GM18951 (cell line): ENCODE measurements at regions not wholly inside any gene's neighbourhood (a gene's known extent, or its start where the extent isn't known, plus 50 kb on each side); places are given as distances from the start of the nearest gene placed in this dataset.

Source experiments
- POLR2A ChIP-seq: IDR thresholded peaks from 4 replicates; pipeline ENCODE4 v1.6.1; 2011; ENCODE audit warnings: mild to moderate bottlenecking; ENCODE audit not compliant: insufficient read length, insufficient read depth; ENCODE audit errors: extremely low read depth
- in situ Hi-C: fragments of 300-500 bp; cut with MboI; formaldehyde crosslinking; loops from one replicate; pipeline ENCODE4 v1.12.0; 2022; ENCODE audit warnings: low sequenced_read_pairs, mixed read lengths, inconsistent platforms; ENCODE audit not compliant: unreplicated experiment

DNA sequence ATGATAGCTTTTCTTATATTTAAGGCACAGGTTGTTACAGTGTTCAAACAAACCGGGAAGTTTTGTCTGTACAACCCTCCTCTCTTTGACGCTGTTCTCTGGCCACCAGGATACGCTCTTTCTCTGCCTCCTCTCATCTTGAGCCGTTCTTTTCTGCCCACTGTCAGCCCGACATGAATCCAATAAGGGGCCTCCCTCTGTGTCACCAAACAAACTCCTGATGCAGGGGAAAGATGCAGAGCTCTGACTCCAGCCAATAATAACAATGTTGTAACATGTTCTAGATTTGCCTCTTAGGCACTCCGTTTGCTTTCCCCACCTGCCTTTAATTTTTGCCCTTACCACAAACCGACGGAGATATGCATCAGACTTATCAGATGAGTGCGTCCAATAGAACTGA lies 449.3 kb downstream of the SLC4A3 start:
- no peak for TF ChIP-seq POLR2A
- in situ Hi-C loops, result no loop called here

GRCh38 chr2:220077488-220077887 lies 450.1 kb downstream of the SLC4A3 start:
- no peak for TF ChIP-seq POLR2A
- in situ Hi-C loops, result no loop called here

- in situ Hi-C loops, result no loop called here
Measured at GRCh38 chr2:220078439-220078838, 451.0 kb downstream of the SLC4A3 start.

GRCh38 chr2:220079595-220079994 lies 452.2 kb downstream of the SLC4A3 start:
- TF ChIP-seq POLR2A, result no peak
- in situ Hi-C loops, result no loop called here

More at GRCh38 chr2:220078439-220078838, 451.0 kb downstream of the SLC4A3 start:
- no peak for TF ChIP-seq POLR2A

DNA sequence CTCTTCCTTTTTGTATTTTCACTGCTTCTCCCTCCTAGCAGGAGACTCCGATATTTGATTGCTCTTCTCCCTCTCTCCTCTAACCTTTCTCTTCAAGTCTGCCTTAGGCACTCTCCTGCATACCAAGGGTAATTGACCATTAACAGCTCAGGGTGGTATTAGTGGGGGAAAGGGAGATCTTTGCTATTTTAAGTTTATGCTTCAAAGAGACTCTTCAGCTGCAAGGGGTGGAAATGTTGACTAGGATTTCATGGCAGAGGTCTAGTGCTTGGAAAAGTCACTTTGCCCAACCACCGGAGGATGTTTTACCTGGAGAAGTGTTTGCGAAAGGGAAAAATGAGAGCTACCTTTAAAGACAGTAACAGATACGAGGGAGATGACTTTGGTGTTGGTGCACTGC lies 453.7 kb downstream of the SLC4A3 start:
- in situ Hi-C loops, result no loop called here
- TF ChIP-seq POLR2A, result no peak

DNA sequence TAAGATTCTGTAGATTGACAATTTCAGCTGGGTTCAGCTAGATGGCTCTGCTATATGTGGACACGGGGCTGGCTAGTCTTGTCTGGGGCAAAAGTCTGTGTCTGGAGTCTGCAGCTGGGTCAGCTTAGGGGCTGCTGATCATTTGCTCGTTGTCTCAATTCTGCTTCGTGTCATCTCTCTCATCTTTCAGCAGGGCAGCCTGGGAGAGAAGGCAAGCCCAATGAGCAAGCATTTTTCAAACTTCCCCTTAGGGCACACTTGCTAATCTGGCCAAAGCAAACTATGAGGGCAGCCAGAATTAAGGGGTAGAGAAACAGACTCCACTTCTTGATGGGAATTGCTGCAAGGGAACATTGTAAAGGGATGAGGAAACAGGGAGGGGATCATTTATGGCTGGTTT lies 462.6 kb downstream of the SLC4A3 start:
- no peak for TF ChIP-seq POLR2A
- in situ Hi-C loops, result no loop called here

GRCh38 chr2:220096406-220096805 lies 469.0 kb downstream of the SLC4A3 start:
- in situ Hi-C loops, result no loop called here
- TF ChIP-seq POLR2A, result no peak

- in situ Hi-C loops, result no loop called here
- no peak for TF ChIP-seq POLR2A
Measured at GRCh38 chr2:220101980-220102379, 474.6 kb downstream of the SLC4A3 start.

DNA sequence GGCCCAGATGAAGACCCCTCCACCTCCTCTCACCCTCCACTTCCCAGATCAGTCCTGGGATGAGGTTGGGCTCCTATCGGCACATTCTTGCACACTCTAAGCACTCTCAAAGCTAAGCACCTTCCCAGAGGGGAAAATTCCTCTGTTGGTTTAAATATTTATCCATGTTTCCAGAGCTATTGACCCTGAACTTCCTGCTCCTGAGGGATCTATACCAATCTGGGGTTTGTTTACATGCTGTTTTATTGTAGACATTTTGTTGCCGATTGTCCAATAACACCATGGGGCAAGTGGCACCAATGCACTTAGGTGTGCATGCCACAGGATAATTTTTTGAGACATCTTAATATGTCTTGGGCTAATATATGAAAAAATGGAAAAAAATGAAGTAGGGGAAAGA lies 476.2 kb downstream of the SLC4A3 start:
- no peak for TF ChIP-seq POLR2A
- in situ Hi-C loops, result no loop called here

DNA sequence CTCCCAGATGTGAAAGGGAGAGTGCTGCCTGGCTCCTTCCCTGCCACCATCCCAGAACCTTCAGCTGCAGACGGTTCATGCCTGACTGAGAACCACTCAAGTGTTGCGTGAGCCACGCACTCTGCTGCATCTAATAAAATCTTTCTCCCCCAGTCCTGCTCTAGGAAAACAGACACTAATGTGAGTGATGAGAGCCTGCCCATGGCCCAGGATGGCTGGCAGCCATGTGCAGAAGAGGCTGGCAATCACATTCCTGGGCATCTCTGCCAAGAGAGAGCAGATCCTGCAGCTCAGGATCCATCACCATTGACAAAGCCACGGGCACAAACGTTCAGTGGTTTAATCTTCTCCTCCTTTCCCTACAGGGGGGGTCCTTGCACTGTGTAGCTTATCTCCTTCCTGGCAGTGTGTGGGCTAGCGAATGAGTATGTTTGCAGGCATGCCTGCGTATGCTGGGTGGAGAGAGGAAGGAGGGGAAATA lies 477.5 kb downstream of the SLC4A3 start:
- no peak for TF ChIP-seq POLR2A
- in situ Hi-C loops, result no loop called here

DNA sequence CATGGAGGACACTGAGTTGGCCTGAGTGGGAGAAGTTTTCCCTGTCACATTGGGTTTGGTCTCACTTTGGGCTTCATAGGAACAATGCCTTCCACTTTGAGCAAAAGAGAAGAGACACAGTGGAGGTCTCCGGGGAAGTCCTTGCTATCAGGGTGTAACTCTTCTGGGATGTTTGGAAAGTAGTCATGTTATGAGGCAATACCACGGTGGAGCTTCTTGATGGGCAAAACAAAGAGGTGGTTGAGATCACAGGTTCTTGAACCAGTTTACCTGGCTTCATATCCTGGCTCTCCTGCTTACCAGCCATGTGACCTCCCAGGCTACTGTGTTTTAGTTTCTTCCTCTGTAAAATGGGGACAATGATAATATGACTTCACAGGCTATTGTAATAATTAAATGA lies 478.6 kb downstream of the SLC4A3 start:
- no peak for TF ChIP-seq POLR2A

DNA sequence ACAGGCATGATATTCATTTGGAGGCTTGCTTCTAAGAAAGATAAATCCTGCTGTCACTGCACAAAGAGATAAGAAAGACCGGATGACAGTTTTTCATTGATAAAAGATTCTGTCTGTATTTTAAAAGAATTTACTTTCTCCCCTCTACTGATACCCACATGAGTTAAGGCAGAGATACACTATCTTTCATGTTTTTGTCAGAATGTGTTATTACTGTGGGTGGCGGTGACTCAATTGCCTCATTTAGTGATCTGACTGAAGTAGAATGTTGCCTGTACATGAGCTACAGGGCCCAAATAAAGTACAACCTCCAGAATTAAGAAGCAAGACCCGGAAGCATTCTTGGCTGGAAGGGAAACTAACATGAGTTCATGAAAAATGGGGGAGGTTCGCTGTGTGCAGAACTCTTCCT lies 480.0 kb downstream of the SLC4A3 start:
- in situ Hi-C loops, result no loop called here
- no peak for TF ChIP-seq POLR2A

More for the DNA sequence above, 478.6 kb downstream of the SLC4A3 start:
- in situ Hi-C loops, result no loop called here

DNA sequence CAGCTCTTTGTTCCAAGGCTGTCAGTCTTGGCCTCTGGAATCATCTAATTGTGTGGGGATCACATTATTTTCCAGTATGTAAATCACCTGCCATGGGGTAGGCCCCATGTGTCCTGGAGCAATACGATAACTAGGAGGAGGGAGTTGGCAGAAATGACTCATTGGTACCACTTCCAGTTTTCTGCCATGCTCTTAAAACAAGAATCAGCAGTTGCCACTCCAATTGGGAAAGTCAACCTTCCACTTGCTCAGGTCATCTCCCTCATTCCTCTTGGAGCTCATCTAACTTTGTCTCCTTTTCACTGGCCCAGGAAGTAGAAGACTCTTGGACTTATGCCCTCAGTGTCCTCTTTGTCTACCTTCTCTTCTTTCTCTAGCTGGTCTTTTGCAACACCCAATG lies 487.0 kb downstream of the SLC4A3 start:
- TF ChIP-seq POLR2A, result no peak
- in situ Hi-C loops, result no loop called here

DNA sequence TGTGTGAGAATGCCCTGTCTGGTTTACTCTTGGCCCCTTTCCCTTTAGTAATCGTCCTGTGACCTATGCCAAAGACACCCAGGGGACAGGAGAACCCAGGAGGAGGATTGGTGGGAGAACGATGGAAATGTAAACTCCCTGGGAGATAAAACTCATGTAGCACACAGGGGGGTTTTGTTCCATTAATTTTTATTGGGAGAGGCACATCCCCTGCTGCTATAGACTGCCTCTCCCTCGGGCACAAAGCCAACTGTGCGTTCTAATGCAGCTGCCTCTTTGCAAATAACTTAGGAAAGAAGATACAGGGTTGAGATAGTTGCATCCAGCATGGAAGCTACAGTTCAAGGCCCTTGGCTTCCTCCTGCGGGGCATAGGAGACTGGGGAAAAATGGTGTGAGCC lies 489.6 kb downstream of the SLC4A3 start:
- no peak for TF ChIP-seq POLR2A
- in situ Hi-C loops, result no loop called here

- TF ChIP-seq POLR2A, result no peak
- in situ Hi-C loops, result no loop called here
Measured at GRCh38 chr2:220120041-220120440, 492.6 kb downstream of the SLC4A3 start.
